DND-41 (cell line): ENCODE measurements at regions not wholly inside any gene's neighbourhood (a gene's known extent, or its start where the extent isn't known, plus 50 kb on each side); places are given as distances from the start of the nearest gene placed in this dataset.

ENCODE experiments used
- EZH2 ChIP-seq: IDR thresholded peaks from 3 replicates; pipeline ENCODE4 v1.6.1; 2012; ENCODE audit warnings: borderline replicate concordance, low read depth, mild to moderate bottlenecking, moderate library complexity, low read length, inconsistent platforms; ENCODE audit not compliant: severe bottlenecking
- TF ChIP-seq, protein P1 (sequence below): IDR thresholded peaks from 2 replicates; pipeline ENCODE4 v1.5.1; 2012; ENCODE audit warnings: borderline replicate concordance, low read length, moderate library complexity, mild to moderate bottlenecking; ENCODE audit not compliant: poor library complexity, severe bottlenecking; ENCODE audit errors: extremely low read depth

DNA sequence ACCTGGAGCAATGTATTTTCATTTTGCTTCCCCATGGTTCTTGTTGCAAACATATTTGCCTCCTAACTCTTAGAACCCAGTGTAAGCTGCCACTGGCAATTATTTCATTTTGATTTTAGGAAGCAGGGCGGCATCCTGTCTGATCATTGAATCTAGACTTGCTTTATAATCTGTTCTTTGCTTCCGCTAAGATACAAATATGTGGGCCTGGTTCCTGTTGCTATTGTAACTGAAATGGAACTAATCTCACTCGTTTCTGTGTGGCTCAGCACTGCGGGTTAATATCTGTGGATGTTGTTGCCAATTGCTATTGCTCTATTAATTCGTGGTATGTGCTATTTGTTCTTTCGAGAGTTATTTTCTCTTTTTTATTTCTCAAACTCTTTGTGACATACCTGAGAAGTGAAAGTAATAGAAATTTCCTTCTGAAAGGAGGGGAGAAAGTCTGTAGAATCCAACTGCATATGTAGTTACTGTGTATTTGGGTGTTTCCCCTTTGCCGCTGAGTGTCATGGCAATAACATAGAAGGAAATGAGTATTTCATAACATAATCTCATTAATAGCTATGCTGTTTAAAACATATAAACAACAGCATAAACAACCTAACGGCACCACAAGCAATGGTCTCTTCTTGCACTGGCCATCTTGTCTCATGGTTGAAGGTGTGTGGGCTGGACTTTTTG is 62.4 kb downstream of the FZD1 start:
- no peak for TF ChIP-seq EZH2
- TF ChIP-seq, protein P1, sequence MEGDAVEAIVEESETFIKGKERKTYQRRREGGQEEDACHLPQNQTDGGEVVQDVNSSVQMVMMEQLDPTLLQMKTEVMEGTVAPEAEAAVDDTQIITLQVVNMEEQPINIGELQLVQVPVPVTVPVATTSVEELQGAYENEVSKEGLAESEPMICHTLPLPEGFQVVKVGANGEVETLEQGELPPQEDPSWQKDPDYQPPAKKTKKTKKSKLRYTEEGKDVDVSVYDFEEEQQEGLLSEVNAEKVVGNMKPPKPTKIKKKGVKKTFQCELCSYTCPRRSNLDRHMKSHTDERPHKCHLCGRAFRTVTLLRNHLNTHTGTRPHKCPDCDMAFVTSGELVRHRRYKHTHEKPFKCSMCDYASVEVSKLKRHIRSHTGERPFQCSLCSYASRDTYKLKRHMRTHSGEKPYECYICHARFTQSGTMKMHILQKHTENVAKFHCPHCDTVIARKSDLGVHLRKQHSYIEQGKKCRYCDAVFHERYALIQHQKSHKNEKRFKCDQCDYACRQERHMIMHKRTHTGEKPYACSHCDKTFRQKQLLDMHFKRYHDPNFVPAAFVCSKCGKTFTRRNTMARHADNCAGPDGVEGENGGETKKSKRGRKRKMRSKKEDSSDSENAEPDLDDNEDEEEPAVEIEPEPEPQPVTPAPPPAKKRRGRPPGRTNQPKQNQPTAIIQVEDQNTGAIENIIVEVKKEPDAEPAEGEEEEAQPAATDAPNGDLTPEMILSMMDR = no peak
